BE2C (cell line): ENCODE measurements at regions not wholly inside any gene's neighbourhood (a gene's known extent, or its start where the extent isn't known, plus 50 kb on each side); places are given as distances from the start of the nearest gene placed in this dataset.

Source experiments
- DNase-seq: peaks from one replicate; pipeline ENCODE4 v3.0.0-alpha.2; 2020
- H3K27me3 ChIP-seq: fragments of 250-450 bp; sonication (Bioruptor Pico); 2 replicates; pipeline ENCODE4 v1.5.1; 2020; ENCODE audit warnings: mild to moderate bottlenecking
- H3K36me3 ChIP-seq: fragments of 250-450 bp; sonication (Bioruptor Pico); 2 replicates; pipeline ENCODE4 v1.5.1; 2020; ENCODE audit warnings: mild to moderate bottlenecking
- H3K4me1 ChIP-seq: fragments of 250-450 bp; sonication (Bioruptor Pico); 2 replicates; pipeline ENCODE4 v1.5.1; 2020
- H3K4me3 ChIP-seq: 2 replicates; pipeline ENCODE4 v1.5.1; 2011; ENCODE audit warnings: low read depth, low read length
- H3K9me3 ChIP-seq: fragments of 250-450 bp; sonication (Bioruptor Pico); 2 replicates; pipeline ENCODE4 v1.5.1; 2020
- CTCF ChIP-seq: IDR thresholded peaks from 2 replicates; pipeline ENCODE4 v1.5.1; 2012; ENCODE audit warnings: mild to moderate bottlenecking, low read depth, low read length

GRCh38 chr2:234752966-234753365, 198.9 kb upstream of the SH3BP4 start:
- Histone ChIP-seq H3K4me3 (no peak overlapping the region), H3K9me3 (no peaks in the 10 kb centered on the region), H3K4me1 (no peaks in the 10 kb centered on the region), H3K36me3 (no peaks in the 10 kb centered on the region), H3K27me3 (no peaks in the 10 kb centered on the region)
- DNase-seq: no peak
- no peak for TF ChIP-seq CTCF

- no peaks in the 10 kb centered on the region for H3K27me3 ChIP-seq
- no peaks in the 10 kb centered on the region for H3K9me3 ChIP-seq
- peak; percentile 26; the same call in 1 of the 2 replicates for TF ChIP-seq CTCF
- H3K4me1 ChIP-seq: no peaks in the 10 kb centered on the region
- no peak for DNase-seq
- no peak overlapping the region for H3K4me3 ChIP-seq
- no peaks in the 10 kb centered on the region for H3K36me3 ChIP-seq
These were observed 200.4 kb upstream of the SH3BP4 start for GRCh38 chr2:234751275-234751973.

- H3K27me3 ChIP-seq: no peaks in the 10 kb centered on the region
- no peaks in the 10 kb centered on the region for H3K9me3 ChIP-seq
- no peak overlapping the region for H3K4me3 ChIP-seq
- no peaks in the 10 kb centered on the region for H3K36me3 ChIP-seq
- no peaks in the 10 kb centered on the region for H3K4me1 ChIP-seq
- no peak for DNase-seq
- no peak for TF ChIP-seq CTCF
These were observed 203.8 kb upstream of the SH3BP4 start for GRCh38 chr2:234747833-234748559.

- no peaks in the 10 kb centered on the region for H3K36me3 ChIP-seq
- no peak overlapping the region for H3K4me3 ChIP-seq
- H3K4me1 ChIP-seq: no peaks in the 10 kb centered on the region
- DNase-seq: no peak
- H3K27me3 ChIP-seq: no peaks in the 10 kb centered on the region
- H3K9me3 ChIP-seq: no peaks in the 10 kb centered on the region
- no peak for TF ChIP-seq CTCF
These were observed 204.8 kb upstream of the SH3BP4 start for GRCh38 chr2:234747032-234747431.

- Histone ChIP-seq H3K36me3 (no peaks in the 10 kb centered on the region), H3K27me3 (no peaks in the 10 kb centered on the region), H3K9me3 (no peaks in the 10 kb centered on the region), H3K4me3 (no peak overlapping the region), H3K4me1 (no peaks in the 10 kb centered on the region)
- TF ChIP-seq CTCF: peak; percentile 51
- DNase-seq: peak; percentile 25
These were observed 206.5 kb upstream of the SH3BP4 start for GRCh38 chr2:234745347-234745746.

- no peak for TF ChIP-seq CTCF
- no peak for DNase-seq
- H3K4me3 ChIP-seq: no peak overlapping the region
- H3K9me3 ChIP-seq: no peaks in the 10 kb centered on the region
- H3K36me3 ChIP-seq: no peaks in the 10 kb centered on the region
- H3K4me1 ChIP-seq: no peaks in the 10 kb centered on the region
- H3K27me3 ChIP-seq: no peaks in the 10 kb centered on the region
These were observed 209.8 kb upstream of the SH3BP4 start for GRCh38 chr2:234741976-234742375.
